Pulmonary artery endothelial cell (primary cell): ENCODE measurements at regions not wholly inside any gene's neighbourhood (a gene's known extent, or its start where the extent isn't known, plus 50 kb on each side); places are given as distances from the start of the nearest gene placed in this dataset.
"Not testable (repeated sequence)": the region's sequence is repeated elsewhere in the genome, so short reads cannot be mapped to it uniquely, and the experiment has no call there.

ENCODE experiments used
- DNase-seq: peaks from one replicate; pipeline ENCODE4 v3.0.0-alpha.2; 2011; ENCODE audit warnings: low read depth, low spot score

DNA sequence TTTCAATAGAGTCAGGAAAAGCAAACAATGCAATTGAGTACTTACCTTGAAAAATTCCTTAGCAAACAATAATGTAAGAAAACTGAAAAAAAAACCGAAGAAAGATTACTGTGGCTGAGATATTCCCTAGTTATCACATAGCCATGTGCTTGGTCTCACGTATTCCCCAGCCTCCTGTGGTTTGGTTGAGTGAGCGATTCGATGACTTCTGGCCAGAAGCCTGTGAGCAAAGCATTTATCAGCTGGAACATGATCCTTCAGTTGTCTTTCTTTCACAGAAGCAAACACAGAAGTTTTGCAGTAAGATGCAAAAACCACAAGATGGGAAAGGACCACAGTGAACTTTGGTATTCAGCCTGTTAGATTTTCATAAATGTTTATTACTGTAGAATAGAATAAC, 1754.3 kb upstream of the AGA start:
- DNase-seq, result no peak

DNA sequence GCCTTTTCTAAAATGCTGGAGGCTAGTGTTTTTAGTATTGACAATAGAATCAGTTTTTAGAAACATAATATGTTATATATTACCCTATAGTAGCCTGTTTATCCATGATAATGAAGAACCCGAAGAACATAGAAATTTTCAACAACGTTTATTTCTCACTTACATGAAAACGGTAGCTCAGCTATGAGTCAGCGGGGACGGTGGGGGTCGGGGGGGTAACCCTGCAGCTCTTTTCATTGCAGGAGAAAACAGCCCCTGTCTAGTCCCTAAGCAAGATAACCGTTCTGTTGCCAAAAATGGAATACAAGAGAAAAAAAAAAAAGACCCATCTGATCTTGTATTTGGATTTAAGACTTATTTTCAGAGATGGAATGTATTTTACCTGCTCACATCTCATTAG, 1758.4 kb upstream of the AGA start:
- no peak for DNase-seq

DNA sequence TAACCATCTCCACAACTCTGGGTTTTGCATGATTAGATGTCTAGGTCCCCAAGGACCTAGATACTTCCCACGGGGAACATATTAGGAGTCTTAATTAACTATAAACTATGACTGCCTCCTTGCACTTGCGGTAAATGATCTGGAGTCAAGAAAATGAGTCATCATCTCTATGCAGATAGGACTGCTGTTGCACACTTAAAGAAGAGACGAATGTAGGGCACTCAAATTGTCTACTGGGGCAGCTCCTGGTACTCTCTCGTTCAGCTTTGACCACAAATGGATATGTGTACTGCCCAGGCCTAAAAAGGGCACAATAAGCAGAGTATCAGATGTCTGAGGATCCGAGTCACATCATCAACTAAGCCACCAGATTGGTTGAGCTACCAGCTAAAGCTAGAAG, 1783.4 kb upstream of the AGA start:
- no peak for DNase-seq

DNA sequence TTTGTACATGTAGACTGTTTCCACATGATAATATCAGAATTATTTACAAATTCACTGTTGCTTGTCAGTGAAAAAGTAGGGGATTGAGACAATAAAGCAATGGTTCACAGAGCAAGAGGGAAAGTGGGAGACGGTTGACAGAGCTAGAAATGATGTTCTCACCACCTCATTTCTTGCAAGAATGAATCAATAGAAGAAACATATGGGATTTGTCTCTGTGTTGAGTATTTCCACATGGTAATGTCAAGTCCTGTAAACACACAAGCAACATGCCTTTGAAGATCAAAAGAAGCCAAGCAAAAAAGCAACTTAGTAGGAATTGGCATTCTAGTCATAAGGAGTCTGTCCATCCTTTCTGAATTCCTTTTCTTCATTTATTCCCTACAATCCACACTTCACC, 1806.6 kb upstream of the AGA start:
- no peak for DNase-seq

DNA sequence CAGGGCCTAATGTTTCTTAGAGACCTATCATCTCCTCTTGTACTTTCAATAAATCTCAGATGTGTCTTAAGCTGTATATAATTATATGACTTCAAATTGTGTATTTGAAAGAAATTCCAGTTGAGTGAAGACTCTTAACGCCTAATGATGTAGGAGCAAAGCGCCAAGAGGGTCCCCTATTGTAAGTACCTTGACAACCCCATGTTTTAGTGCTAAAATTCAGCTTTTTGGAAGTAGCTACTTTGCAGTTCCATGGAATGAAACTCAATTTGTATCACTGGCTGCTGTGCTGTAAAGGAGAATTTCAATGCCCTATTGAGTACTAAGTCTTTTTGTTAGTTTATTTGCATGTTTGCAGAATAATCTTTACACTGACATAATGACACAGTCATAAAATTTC, 1826.6 kb upstream of the AGA start:
- DNase-seq, result no peak

DNA sequence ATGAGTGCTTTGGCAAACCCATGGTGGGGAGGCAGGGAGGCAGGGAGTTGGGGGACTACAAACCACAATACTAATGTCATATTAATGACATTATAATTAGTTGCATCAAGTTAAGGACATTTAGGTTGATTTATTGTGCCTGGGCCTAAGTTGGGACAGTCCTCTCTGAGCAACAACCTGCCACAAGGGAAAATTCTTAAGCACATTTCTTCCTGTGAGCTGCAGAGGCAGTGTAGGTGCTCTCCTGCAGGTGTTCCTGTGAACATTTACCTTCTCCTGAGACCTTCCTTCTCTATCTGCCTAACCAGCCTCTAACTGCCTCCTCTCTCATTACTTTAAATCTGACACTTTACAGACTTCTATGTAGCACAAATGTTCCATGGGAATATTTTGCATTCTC, 1830.0 kb upstream of the AGA start:
- DNase-seq, result no peak

DNA sequence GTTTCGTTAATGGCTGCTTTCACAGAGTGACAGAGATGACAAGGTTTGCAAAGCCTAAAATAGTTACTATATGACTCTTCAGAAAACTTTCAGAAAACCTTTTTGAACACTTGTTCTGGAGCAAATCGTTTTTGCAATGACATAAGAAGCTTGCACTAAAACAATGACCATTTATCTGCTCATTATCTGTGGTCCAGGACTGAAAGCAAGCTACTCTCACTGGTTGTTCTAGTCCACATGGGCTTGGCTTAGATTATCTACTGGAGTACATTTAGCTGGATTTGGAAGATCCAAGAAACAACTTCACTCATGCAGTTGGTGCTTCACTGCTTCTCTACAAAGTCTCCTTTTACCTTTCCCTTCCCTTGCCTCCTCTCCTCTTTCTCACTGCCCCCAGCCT, 1836.4 kb upstream of the AGA start:
- DNase-seq, result no peak

DNA sequence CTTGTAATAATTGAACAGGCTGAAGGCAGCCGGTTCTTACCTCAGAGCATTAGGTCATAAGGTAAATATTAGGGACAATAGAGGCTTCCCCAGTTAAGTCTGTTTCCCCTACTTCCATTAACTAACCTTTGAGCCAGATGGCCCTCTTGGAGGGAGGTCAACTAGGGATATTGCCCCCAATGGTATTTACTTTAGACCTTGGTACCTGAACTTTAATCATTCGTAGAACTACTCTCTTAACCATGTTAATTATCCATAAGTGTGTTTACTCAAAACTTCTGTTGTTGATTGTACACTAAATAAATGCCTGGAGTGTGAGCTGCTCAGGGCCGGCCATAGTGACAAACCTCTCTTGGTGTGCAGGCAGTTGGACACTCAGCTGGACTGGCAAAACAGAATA, 1843.5 kb upstream of the AGA start:
- DNase-seq, result no peak

DNA sequence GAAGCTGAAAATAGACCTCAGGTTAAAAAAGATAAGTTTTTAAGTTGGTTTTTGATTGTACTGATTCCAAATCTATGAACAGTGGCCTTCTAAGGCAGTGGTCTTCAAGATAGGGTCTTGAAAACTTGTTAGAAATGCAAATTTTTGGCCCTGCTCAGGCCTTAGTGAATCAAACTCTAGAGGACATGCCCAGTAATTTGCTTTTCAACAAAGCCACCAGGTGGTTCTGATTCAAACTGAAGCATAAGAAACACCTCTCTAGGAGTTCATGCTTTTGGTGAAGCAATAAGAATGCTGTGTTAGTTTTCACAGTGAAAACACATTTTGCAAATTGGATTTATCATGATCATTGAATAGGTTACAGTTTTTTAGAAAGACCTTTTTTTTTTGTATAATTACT, 1849.4 kb upstream of the AGA start:
- no peak for DNase-seq

DNA sequence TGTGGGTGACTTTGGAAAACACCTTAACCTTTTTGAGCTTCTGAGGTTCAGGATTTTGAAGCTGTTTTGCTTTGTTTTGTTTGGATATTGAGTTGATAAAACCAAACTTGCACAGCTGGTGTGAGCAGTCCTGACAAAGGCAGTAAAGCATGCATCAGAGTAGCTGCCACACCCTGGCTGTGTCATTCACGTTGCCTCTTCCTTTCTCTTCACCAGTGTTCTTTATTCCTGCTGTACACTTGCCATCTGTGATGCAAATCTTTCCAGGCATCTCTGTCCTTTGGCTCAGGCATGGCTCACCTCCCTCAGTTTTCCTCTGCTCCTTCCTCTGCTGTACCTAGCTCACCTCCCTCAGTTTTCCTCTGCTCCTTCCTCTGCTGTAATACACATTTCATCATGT, 1850.2 kb upstream of the AGA start:
- no peak for DNase-seq

DNA sequence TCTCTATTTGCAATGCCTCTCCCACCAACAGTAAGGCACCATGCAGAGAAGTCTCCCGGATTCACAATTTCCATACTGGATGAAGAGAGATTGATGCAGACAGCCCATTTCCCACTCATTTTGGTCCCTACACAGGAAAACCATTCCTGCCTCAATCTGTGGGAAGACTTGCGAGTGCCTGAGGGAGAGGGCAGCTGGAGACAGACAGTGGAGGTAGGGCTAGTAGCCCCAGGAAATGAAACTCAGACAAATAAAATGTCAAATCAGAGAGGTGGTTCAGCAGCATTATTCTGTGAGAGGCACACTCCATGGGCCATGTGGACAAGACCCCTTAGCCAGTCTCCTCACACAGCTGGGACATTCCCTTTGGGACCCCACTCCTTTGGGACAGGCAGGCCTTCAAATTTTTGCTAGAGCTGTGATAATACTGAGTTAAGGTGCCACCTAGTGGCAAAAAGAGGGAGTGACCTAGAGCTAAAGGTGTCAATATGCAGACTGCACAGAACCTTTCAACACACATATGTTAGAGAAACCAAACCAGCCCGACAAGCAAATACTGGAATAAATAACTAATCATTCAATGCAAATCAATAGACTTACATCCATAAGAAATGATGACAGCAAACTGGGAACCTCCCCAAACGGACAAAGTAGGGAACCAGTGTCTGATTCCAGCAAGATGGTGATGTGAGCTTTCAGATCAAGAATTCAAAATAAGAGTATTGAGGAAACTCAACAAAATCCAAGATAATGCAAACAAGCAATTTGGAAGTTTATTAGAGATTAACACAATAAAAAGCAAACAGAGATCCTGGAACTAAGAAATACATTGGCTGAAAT, 1865.3 kb upstream of the AGA start:
- DNase-seq, result no peak

DNA sequence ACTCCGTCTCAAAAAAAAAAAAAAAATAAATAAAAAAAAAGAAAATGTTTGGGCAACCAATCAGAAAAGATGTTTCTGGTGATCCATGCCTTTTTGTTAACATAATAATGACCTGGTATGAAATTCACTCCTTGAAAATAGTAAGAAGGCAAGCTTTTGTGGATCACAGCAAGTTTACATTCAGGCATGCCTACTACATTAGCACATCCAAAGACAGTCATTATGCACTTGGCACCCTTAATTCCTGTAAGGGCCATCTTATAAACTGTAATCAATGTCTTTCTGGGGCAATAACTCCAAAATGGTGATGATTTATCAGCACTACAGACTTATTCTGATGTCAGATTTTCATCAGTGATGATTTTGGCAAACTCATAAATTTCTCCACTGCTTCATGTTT, 1871.6 kb upstream of the AGA start:
- no peak for DNase-seq

DNA sequence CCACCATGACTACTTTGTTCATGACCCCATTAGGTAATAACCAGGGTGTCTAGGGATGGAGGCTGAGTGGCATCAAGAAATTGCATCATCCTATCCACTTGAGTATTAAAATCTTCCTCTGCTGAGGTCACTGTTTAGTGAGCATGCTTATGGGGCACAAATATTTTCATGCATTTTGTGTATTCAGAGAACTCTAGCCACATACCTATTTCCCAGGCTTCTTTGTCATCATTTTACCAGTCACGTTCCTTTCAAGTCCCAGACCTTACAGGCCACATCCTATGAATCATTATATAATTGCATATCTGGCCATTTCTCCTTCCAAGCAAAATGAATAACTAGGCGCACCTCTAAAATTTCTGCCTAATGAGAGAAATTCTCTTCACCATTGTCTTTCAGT, 1882.9 kb upstream of the AGA start:
- no peak for DNase-seq

DNA sequence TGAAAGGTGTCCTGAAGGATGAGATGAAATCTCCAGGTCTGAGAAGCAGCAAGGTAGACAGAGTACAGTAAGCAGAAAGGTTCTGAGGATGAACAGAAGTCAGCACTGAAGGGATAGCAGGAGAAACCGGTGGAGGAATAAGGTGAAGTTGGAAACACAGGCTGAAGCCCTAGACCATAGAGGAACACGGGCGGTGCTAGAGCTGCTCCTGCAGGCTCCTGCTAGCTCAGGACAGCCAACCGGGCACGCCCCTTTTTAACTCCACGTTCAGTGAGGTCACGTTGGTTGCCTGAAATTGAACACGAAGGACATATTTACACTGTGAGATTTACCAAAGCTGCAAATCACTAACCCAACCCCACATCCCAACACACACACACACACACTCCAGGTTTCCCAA, 1886.4 kb upstream of the AGA start:
- no peak for DNase-seq

DNA sequence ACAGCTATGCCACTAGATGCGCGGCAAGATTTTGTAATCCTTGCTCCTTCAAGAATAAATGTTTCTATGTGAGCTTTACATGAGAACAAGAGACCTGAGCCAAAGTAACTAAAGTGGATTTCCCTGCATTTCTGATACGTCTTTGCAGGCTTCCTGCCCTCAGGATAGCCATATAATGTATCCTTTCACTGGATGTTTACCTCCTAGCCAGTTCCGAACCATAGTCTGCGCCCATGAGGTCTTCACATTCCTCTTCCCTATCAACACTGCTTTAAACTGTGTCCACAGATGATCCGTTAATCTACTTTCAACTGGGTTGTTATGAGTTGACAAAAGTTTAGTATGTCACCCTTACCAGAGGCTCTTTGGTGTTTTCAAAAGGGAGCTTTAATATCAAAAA, 1889.1 kb upstream of the AGA start:
- DNase-seq, result no peak

DNA sequence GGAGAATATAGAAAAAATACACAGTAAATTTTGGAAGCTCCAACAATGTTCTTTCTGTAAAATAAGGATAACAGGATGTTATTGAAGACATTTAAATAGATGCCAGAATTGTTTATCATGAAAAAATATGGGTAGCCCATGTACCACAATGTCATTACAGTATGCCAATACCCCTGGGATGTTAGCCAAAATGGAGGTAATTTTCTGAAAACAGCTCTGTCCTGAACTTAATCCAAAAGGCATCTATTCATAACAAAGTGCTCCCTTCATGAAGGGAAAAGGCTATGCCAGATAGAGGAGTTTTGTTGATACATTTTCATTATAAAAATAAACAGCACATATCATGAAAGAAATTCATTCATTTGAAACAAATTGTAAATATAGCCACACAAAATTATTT, 1902.6 kb upstream of the AGA start:
- DNase-seq, result no peak

DNA sequence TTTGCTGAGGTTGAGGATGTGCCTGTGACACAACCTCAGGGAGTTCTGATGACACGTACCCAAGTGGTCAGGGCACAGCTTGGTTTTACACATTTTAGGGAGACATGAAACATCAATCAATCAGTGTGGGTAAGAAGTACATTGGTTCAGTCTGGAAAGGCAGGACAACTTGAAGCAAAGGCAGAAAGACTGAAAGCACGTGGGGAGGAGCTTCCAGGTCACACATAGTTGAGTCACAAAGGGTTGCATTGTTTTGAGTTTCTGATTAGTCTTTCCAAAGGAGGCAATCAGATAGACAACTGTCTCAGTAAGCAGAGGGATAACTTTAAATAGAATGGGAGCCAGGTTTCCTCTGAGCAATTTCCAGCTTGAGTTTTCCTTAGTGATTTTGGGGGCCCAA, 1910.0 kb upstream of the AGA start:
- no peak for DNase-seq

DNA sequence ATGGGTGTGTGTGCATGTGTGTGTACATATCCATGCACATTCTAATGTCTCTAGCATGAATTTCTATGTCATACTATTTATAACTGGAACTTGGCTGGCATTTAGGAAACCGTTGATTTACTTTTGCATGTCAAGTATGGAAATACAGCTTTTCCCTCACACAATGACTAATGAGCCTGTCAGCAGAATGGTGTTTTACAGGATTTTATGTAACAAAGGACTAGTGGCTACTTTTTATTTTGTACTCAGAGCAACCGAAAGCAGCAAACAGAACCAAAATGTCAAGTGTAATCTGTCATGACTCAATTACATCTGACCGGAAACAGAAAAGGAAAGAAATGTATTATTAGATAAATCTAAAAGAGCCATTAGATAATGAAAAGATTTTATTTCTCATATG, 1911.5 kb upstream of the AGA start:
- DNase-seq, result no peak

DNA sequence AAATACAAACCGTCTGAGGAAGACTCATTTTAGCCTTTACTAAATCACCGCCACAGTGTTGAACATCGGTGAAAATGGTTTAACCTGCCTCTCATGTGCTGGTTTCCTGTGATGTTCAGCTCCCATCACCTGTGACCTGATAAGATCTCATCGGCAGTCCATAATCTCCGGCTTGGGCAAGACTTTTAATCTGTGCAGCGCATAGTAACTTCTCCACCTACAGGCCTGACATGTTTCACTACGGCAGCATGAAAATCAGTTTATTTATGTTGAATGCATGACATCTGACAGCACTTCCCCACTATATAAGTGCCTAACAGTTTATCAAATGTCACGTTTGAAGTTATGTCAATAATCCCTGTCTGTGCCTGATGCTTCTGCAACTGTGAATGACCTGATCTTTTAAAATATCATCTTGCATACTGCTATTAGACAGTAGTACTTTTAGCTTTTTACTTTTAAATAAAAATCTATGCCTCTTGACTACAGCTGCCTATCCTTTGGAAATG, 1919.8 kb upstream of the AGA start:
- no peak for DNase-seq

DNA sequence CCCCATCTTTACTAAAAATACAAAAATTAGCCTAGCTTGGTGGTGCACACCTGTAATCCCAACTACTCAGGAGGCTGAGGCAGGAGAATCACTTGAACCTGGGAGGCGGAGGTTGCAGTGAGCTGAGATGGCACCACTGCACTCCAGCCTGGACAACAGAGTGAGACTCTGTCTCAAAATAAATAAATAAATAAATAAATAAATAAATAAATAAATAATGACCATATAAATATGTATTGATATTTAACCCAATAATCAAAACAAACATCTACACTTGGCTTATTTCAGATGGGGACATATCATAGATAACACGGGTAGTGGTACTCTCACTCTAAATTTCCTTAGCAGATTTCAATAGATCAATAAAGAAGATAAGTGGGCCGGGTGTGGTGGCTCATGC, 1923.7 kb upstream of the AGA start:
- DNase-seq, result not testable (repeated sequence)

DNA sequence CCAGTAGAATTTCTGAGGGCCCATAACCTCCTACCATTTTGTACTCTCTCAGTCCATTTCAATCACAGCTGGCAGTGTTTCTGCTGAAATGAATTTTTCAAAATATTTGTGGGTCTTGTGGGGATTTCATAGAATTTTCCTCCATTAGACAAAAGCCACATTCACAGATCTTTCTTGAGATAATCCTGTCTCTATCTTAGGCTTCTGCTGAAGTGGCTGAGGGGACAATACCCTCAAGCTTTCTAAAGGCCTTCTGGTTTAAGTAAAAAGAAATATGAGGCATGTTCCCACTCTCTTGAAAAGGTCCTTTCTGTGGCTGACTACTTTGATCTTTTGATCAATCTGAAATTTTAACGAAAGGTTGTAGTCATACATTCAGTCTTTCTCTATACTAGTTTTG, 1930.0 kb upstream of the AGA start:
- DNase-seq, result no peak

DNA sequence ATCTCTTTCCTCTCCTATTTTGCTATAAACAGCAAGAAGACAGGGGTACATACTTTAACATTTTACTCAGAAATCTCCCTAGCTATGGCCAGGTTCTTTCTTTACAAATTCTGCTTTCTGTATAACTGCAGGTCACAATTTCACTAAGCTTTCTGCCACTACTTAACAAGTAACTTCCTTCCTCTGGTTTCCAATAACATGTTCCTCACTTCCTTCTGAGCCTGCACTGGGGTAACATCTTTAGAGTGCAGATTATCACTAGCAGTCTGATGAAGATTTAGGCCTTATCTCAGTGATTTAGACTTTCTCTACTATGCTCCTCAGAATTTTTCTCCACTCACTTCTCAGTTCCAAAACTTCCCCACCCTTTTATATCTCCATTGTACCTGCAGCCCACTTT, 1930.5 kb upstream of the AGA start:
- DNase-seq, result no peak

DNA sequence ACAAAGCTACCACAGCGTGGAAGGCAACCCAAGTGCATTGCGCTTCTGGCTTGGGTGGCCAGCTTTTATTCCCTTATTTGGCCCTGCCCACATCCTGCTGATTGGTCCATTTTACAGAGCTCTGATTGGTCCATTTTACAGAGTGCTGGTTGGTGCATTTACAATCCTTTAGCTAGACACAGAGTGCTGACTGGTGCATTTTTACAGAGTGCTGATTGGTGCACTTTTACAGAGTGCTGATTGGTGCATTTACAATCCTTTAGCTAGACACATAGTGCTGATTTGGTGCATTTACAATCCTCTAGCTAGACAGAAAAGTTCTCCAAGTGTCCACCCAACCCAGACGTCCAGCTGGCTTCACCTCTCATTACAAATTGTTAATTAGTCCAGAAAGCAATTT, 1936.6 kb upstream of the AGA start:
- DNase-seq, result not testable (repeated sequence)

DNA sequence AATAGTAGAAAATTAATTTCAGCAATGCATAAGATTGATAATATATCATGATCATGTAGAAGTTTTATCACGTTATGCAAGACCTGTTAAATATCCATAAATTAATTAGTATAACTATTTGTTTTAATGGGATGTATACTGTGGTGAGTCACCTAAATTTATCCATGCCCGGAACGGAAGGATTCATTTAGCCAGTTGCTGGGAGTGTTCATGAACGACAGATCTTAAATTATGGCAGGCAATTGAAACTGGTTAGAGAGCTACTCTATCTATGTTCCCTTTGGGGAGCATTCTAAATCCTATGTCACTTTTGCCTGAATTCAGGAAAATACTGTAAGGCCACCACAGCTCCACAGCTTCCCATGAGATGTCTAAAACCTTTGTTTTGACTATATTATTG, 1950.5 kb upstream of the AGA start:
- no peak for DNase-seq
